ENCODE measurements at regions not wholly inside any gene's neighbourhood (a gene's known extent, or its start where the extent isn't known, plus 50 kb on each side); places are given as distances from the start of the nearest gene placed in this dataset.

- DNase-seq (ENCODE audit: low read depth in 2 of 2, low spot score in 1 of 2): no peak
Observed at GRCh38 chr17:77266891-77267341, 126.1 kb downstream of the SEC14L1 start.

GRCh38 chr17:77269696-77270681, 129.2 kb downstream of the SEC14L1 start:
- no peak for DNase-seq (ENCODE audit: low read depth in 2 of 2, low spot score in 1 of 2)

GRCh38 chr17:77271411-77271810, 130.6 kb downstream of the SEC14L1 start:
- no peak for DNase-seq (ENCODE audit: low read depth in 2 of 2, low spot score in 1 of 2)

GRCh38 chr17:77273397-77274085, 132.8 kb downstream of the SEC14L1 start:
- DNase-seq (ENCODE audit: low read depth in 2 of 2, low spot score in 1 of 2): no peak

- no peak for DNase-seq (ENCODE audit: low read depth in 2 of 2, low spot score in 1 of 2)
Observed at GRCh38 chr17:77274096-77274845, 133.5 kb downstream of the SEC14L1 start.

- no peak for DNase-seq (ENCODE audit: low read depth in 2 of 2, low spot score in 1 of 2)
Observed at GRCh38 chr17:77279448-77280303, 138.9 kb downstream of the SEC14L1 start.

- DNase-seq (ENCODE audit: low read depth in 2 of 2, low spot score in 1 of 2): no peak
Observed at GRCh38 chr17:77280304-77281121, 139.7 kb downstream of the SEC14L1 start.

GRCh38 chr17:77281122-77281903, 140.5 kb downstream of the SEC14L1 start:
- no peak for DNase-seq (ENCODE audit: low read depth in 2 of 2, low spot score in 1 of 2)

GRCh38 chr17:77281904-77282367, 141.2 kb downstream of the SEC14L1 start:
- DNase-seq (ENCODE audit: low read depth in 2 of 2, low spot score in 1 of 2): no peak

GRCh38 chr17:77282524-77283515, 142.1 kb downstream of the SEC14L1 start:
- DNase-seq (ENCODE audit: low read depth in 2 of 2, low spot score in 1 of 2): no peak

GRCh38 chr17:77284023-77284617, 143.4 kb downstream of the SEC14L1 start:
- DNase-seq (ENCODE audit: low read depth in 2 of 2, low spot score in 1 of 2): no peak

GRCh38 chr17:77285594-77286390, 145.0 kb downstream of the SEC14L1 start:
- no peak for DNase-seq (ENCODE audit: low read depth in 2 of 2, low spot score in 1 of 2)

GRCh38 chr17:77286391-77286640, 145.5 kb downstream of the SEC14L1 start:
- no peak for DNase-seq (ENCODE audit: low read depth in 2 of 2, low spot score in 1 of 2)

GRCh38 chr17:77286641-77287431, 146.1 kb downstream of the SEC14L1 start:
- DNase-seq (ENCODE audit: low read depth in 2 of 2, low spot score in 1 of 2): no peak

- DNase-seq (ENCODE audit: low read depth in 2 of 2, low spot score in 1 of 2): no peak
Observed at GRCh38 chr17:77287432-77288068, 146.8 kb downstream of the SEC14L1 start.
